GM10248 (cell line): ENCODE measurements at regions not wholly inside any gene's neighbourhood (a gene's known extent, or its start where the extent isn't known, plus 50 kb on each side); places are given as distances from the start of the nearest gene placed in this dataset.

Experiments used
- CTCF ChIA-PET: fragments of 300-600 bp; sonication (Branson Sonifier 250); formaldehyde crosslinking; extraction: SDS; loops from one replicate; lab custom pipeline; 2021; ENCODE audit warnings: antibody characterized with exemption; lab: Yijun Ruan, JAX
- POLR2A ChIA-PET: fragments of 350-650 bp; sonication (Branson Sonifier 250); formaldehyde crosslinking; extraction: SDS; loops from one replicate; lab custom pipeline; 2020; ENCODE audit warnings: antibody characterized with exemption; lab: Yijun Ruan, JAX
- DNase-seq: peaks from one replicate; pipeline ENCODE4 v3.0.0; 2012; ENCODE audit errors: extremely low spot score
- TF ChIP-seq, protein P1 (sequence below): IDR thresholded peaks from 2 replicates; pipeline ENCODE4 v1.5.1; 2012; ENCODE audit warnings: mild to moderate bottlenecking, low read depth; ENCODE audit errors: extremely low read depth, missing control alignments, control extremely low read depth

GRCh38 chr6:71592643-71593042 is 293.7 kb upstream of the RIMS1 start:
- TF ChIP-seq, protein P1, sequence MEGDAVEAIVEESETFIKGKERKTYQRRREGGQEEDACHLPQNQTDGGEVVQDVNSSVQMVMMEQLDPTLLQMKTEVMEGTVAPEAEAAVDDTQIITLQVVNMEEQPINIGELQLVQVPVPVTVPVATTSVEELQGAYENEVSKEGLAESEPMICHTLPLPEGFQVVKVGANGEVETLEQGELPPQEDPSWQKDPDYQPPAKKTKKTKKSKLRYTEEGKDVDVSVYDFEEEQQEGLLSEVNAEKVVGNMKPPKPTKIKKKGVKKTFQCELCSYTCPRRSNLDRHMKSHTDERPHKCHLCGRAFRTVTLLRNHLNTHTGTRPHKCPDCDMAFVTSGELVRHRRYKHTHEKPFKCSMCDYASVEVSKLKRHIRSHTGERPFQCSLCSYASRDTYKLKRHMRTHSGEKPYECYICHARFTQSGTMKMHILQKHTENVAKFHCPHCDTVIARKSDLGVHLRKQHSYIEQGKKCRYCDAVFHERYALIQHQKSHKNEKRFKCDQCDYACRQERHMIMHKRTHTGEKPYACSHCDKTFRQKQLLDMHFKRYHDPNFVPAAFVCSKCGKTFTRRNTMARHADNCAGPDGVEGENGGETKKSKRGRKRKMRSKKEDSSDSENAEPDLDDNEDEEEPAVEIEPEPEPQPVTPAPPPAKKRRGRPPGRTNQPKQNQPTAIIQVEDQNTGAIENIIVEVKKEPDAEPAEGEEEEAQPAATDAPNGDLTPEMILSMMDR: no peak
- CTCF ChIA-PET: no interaction called here
- POLR2A ChIA-PET: no interaction called here
- DNase-seq: no peak

- DNase-seq: no peak
- TF ChIP-seq, protein P1: no peak
- ChIA-PET POLR2A (no interaction called here), CTCF (no interaction called here)
Observed at GRCh38 chr6:71599359-71599758, 287.0 kb upstream of the RIMS1 start.

DNA sequence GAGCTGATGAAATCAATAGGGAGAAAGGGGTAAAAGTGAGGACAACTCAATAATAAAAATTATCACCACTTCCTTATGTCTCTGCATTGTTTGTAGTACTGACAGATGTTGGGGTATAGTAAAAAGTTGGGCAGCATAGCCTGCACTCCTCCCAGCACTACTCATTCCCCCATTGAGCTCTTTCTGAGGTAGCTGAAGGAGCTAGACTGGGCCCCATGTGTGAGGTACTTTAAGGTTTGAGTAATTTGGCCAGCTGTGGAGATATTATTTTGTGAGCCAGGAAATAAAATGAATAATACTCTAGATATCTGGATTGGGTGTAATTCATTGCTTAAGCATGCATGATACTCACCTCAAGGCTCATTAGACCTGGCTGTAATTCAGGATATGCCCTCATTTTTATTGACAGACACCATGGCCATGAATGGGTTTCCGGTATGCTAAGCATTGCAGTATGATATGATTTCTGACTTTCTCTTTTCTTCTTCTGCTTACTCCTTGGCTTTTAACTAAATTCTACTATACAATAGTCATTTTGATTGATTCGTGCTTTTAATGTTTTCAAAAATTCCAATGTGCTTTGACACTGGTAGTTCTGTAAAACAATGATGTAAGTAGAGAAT is 283.9 kb upstream of the RIMS1 start:
- no peak for DNase-seq
- TF ChIP-seq, protein P1: no peak
- ChIA-PET POLR2A (no interaction called here), CTCF (interaction anchor here (1.3 to 1.5 kb wide), 2 partner anchors 7 to 74 kb away, joined by 3 to 5 read pairs; no protein-coding TSS in a partner anchor)

- TF ChIP-seq, protein P1: no peak
- CTCF ChIA-PET: interaction anchor here (1.3 kb wide), 1 partner anchor 75 kb away, joined by 3 read pairs; no protein-coding TSS in a partner anchor
- POLR2A ChIA-PET: no interaction called here
- DNase-seq: no peak
Observed at GRCh38 chr6:71603021-71603420, 283.3 kb upstream of the RIMS1 start.

DNA sequence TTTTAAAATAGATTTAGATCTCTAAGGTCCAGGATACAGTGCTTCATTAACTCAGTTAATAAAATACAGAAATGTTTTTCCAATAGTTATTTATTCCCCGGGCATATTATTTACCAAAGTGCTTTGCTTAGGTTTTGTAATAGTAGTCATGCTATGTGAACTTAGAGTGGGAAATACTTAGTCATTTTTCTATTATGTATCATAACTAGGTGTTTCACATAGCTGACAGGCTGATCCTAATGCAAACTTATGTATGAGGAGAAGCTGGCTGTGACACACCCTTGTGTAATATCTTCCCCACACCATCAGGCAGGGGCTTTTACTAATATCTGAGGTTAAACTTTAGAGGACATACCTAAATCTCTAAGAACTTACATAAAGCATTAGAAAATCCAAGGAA is 277.7 kb upstream of the RIMS1 start:
- POLR2A ChIA-PET: no interaction called here
- TF ChIP-seq, protein P1: no peak
- no peak for DNase-seq
- CTCF ChIA-PET: no interaction called here

DNA sequence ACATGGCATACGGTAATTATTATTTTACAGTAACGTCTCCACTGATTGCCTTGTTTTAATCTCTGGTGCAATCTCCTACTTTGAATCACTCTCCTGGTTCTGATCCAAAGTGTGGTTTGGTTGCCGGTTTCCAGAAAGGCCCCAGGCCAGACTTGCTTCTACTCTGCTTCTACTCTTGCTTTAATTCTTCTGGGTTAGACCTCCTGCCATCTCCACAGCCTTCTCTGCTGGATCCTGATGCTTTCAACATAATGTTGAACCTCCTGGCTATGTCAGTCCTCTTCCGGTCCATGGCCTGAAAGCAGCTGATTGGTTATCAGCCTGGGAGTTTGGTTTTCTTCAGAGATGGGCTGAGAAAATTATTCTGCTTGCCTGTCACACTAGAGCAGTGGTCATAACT is 266.5 kb upstream of the RIMS1 start:
- DNase-seq: no peak
- ChIA-PET CTCF (no interaction called here), POLR2A (no interaction called here)
- TF ChIP-seq, protein P1: no peak
